Activated CD4-positive, alpha-beta T cell treated with anti-CD3 and anti-CD28 coated beads, Interleukin-2, Interleukin-6, amounts not matched to agents 100 ng/mL and 50 ng/mL, durations not matched to agents 16 hours and 8 hours (primary cell): ENCODE measurements at regions not wholly inside any gene's neighbourhood (a gene's known extent, or its start where the extent isn't known, plus 50 kb on each side); places are given as distances from the start of the nearest gene placed in this dataset.
"Not testable (repeated sequence)": the region's sequence is repeated elsewhere in the genome, so short reads cannot be mapped to it uniquely, and the experiment has no call there.

ENCODE experiments used
- DNase-seq: peaks from one replicate; pipeline ENCODE4 v3.0.0-alpha.2; 2020

DNA sequence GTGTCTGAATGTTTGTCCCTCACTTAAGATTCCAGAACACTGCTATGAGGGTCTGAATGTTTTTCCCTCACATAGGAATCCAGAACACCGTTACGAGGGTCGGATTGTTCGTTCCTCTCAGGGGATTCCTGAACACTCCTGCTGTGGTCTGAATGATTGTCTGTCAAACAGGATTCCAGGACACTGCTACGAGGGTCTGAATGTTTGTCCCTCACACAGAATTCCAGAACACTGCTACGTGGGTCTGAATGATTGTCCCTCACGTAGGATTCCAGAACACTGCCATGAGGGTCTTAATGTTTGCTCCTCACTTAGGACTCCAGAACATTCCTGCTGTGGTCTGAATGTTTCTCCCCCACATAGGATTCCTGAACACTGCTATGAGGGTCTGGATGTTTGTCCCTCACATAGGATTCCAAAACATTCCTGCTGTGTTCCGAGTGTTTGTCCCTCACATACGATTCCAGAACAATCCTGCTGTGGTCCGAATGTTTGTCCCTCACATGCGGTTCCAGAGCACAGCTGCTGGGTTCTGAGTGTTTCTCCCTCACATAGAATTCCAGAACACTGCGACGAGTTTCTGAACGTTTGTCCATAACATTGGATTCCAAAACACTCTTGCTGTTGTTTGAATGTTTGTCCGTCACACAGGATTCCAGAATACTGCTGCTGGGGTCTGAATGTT is 199.5 kb downstream of the FOXD4L6 start:
- no peak for DNase-seq

- no peak for DNase-seq
Observed at GRCh38 chr9:40927851-40928802, 200.4 kb downstream of the FOXD4L6 start.

DNA sequence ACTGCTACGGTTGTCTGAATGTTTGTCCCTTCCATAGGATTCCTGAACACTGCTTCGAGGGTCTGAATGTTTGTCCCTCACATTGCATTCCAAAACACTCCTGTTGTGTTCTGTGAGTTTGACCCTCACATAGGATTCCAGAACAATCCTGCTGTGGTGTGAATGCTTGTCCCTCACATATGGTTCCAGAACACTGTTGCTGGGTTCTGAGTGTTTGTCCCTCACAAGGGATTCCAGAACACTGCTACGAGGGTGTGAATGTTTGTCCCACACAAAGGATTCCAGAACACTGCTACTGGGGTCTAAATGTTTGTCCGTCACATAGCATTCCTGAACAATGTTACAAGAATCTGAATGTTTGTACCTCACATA is 201.2 kb downstream of the FOXD4L6 start:
- no peak for DNase-seq

DNA sequence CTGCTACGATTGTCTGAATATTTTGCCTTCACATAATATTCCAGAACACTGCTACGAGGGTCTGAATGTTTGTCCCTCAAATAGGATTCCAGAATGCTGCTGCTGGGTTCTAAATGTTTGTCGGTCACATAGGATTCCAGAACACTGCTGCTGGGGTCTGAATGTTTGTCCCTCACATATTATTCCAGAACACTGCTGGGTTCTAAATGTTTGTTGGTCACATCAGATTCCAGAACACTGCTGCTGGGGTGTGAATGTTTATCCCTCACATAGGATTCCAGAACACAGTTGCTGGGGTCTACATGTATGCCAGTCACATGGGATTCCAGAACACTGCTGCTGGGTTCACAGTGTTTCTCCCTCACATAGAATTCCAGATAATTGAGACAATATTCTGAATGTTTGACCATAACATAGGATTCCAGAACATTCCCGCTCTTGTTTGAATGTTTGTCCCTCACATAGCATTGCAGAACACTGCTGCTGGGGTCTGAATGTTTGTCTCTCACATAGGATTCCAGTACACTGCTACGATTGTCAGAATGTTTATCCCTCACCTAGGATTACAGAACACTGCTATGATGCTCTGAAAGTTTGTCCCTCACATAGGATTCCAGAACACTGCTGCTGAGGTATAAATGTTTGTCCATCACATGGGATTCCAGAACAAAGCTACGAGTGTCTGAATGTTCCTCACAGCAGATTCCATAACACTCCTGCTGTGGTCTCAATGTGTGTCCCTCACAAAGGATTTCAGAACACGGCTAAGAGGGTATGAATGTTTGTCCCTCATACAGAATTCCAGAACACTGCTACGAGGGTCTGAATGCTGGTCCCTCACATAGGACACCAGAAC is 201.8 kb downstream of the FOXD4L6 start:
- no peak for DNase-seq

DNA sequence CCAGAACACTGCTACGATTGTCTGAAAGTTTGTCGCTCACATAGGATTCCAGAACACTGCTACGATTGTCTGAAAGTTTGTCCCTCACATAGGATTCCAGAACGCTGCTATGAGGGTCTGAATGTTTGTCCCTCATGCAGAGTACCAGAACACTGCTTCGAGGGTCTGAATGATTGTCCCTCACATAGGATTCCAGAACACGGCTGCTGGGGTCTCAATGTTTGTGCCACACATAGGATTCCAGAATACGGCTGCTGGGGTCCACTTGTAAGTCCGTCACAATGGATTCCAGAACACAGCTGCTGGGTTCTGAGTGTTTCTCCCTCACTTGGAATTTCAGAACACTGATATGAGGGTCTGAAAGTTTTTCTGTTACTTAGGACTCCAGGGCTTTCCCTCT is 203.3 kb downstream of the FOXD4L6 start:
- DNase-seq, result no peak

DNA sequence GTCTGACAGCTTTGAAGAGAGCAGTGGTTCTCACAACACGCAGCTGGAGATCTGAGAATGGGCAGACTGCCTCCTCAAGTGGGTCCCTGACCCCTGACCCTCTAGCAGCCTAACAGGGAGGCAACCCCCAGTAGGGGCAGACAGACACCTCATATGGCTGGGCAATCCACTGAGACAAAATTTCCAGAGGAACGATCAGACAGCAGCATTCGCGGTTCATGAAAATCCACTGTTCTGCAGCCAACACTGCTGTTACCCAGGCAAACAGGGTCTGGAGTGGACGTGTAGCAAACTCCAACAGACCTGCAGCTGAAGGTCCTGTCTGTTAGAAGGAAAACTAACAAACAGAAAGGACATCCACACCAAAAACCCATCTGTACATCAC is 212.1 kb downstream of the FOXD4L6 start:
- not testable (repeated sequence) for DNase-seq

DNA sequence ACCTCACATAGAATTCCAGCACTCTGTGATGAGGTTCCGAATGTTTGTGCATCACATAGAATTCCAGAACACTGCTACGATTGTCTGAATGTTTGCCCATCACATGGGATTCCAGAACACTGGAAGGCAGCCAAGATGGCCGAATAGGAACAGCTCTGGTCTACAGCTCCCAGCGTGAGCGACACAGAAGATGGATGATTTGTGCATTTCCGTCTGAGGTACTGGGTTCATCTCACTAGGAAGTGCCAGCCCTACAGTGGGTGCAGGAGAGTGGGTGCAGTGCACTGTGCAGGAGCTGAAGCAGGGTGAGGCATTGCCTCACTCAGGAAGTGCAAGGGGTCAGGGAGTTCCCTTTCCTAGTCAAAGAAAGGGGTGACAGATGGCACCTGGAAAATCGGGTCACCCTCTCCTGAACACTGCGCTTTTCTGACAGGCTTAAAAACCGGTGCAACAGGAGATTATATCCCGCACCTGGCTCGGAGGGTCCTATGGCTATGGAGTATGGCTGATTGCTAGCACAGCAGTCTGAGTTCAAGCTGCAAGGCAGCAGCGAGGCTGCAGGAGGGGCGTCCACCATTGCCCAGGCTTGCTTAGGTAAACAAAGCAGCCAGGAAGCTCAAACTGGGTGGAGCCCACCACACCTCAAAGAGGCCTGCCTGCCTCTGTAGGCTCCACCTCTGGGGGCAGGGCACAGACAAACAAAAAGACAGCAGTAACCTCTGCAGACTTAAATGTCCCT is 212.7 kb downstream of the FOXD4L6 start:
- not testable (repeated sequence) for DNase-seq

GRCh38 chr9:40914772-40915659 is 213.5 kb downstream of the FOXD4L6 start:
- DNase-seq, result no peak

DNA sequence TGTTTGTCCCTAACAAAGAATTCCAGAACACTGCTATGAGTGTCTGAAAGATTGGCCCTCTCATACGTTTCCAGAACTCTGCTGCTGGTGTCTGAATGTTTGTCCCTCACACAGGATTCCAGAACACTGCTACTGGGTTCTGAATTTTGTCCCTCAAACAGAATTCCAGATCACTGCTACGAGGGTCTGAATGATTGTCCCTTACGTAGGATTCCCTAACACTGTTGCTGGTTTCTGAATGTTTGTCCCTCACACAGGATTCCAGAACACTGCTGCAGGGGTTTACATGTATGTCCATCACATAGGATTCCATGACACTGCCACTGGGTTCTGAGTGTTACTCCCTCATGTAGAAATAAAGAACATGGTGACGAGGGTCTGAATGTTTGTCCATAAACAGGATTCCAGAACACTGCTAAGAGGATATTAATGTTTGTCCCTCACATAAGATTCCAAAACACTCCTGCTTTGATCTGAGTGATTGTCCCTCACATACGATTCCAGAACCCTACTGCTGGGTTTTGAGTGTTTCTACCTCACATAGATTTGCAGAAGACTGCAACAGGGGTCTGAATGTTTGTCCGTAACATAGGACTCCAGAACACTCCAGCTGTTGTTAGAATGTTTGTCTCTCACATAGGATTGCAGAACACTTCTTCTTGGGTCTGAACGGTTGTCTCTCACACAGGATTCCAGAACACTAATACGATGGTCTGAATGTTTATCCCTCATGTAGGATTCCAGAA is 214.4 kb downstream of the FOXD4L6 start:
- DNase-seq, result no peak

GRCh38 chr9:40913096-40913719 is 215.3 kb downstream of the FOXD4L6 start:
- DNase-seq, result no peak

DNA sequence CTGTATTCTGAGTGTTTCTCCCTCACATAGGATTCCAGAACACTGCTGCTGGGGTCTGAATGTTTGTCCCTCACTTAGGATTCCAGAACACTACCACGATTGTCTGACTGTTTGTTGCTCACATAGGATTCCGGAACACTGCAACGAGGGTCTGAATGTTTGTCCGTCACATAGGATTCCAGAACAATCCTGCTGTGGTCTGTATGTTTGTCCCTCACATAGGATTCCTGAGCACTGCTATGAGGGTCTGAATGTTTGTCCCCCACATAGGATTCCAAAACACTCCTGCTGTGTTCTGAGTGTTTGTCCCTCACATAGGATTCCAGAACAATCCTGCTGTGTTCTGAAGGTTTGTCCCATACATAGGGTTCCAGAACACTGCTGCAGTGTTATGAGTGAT is 215.8 kb downstream of the FOXD4L6 start:
- not testable (repeated sequence) for DNase-seq

GRCh38 chr9:40911647-40912046 is 216.8 kb downstream of the FOXD4L6 start:
- DNase-seq, result no peak

GRCh38 chr9:40910995-40911394 is 217.5 kb downstream of the FOXD4L6 start:
- DNase-seq, result not testable (repeated sequence)

GRCh38 chr9:40909821-40910220 is 218.7 kb downstream of the FOXD4L6 start:
- no peak for DNase-seq

DNA sequence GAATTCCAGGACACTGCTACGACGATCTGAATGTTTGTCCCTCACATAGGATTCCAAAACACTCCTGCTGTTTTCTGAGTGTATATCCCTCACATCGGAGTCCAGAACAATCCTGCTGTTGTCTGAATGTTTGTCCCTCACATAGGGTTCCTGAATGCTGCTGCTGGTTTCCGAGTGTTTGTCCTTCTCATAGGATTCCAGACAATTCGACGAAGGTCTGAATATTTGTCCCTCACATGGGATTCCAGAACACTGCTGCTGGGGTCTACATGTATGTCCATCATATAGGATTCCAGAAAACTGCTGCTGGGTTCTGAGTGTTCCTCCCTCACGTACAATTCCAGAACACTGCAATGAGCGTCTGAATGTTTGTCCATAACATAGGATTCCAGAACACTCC is 219.4 kb downstream of the FOXD4L6 start:
- not testable (repeated sequence) for DNase-seq

DNA sequence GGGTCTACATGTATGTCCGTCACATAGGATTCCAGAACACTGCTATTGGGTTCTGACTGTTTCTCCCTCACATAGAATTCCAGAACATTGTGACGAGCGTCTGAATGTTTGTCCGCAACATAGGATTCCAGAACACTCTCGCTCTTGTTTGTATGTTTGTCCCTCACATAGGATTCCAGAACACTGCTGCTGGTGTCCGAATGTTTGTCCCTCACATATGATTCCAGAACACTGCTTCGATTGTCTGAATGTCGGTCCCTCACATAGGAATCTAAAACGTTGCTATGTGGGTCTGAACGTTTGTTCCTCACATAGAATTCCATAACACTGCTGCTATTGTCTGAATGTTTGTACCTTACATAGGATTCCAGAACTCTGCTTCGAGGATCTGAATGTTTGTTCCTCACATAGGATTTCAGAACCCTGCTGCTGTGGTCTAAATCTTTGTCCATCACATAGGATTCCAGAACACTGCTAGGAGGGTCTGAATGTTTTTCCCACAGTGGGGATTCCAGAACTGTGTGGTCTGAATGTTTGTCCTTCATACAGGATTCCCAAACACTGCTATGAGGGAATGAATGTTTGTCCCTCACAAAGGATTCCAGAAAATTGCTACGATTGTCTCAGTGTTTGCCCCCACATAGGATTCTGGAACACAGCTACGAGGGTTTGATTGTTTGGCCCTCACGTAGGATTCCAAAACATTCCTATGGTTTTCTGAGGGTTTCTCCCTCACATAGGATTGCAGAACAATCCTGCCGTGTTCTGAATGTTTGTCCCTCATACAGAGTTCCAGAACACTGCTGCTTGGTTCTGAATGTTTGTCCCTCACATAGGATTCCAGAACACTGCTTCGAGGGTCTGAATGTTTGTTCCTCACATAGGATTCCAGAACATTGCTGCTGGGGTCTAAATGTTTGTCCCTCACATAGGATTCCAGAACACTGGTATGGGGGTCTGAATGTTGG is 220.5 kb downstream of the FOXD4L6 start:
- DNase-seq, result no peak

- not testable (repeated sequence) for DNase-seq
Observed at GRCh38 chr9:40906879-40907278, 221.6 kb downstream of the FOXD4L6 start.

- not testable (repeated sequence) for DNase-seq
Observed at GRCh38 chr9:40892315-40892714, 236.2 kb downstream of the FOXD4L6 start.

DNA sequence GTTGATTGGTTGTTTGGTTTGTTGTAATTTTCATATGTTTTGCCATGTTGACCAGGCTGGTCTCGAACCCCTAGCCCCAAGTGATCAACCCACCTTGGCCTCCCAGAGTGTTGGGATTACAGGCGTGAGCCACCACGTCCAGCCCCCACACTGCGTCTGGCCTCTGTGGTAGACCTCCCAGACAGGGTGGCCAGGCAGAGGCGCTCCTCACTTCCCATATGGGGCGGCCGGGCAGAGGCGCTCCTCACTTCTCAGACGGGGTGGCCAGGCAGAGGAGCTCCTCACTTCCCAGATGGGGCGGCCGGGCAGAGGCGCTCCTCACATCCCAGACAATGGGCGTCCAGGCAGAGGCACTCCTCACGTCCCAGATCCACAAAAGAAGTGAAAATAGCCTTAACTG is 242.6 kb downstream of the FOXD4L6 start:
- not testable (repeated sequence) for DNase-seq
